ENCODE measurements at regions not wholly inside any gene's neighbourhood (a gene's known extent, or its start where the extent isn't known, plus 50 kb on each side); places are given as distances from the start of the nearest gene placed in this dataset.
"Not testable (repeated sequence)": the region's sequence is repeated elsewhere in the genome, so short reads cannot be mapped to it uniquely, and the experiment has no call there.

DNA sequence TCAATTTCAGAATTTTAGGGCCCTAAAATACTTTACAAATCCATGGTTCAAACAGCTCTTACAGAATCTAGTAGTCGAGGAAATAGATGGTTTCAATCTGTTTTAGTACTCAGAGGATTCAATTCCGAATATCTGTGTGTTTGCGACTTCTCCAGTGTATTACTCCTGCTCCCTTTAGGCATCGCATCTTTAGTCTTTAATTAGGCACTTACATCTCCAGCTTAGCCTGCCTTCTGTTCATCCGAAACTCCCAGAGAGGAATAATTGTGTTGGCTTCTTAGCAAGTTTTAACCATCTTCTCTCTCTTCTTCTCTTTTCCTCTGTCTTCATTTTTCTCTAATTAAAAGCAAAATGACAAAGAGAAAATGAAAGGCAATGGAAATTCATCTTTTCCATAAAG is 1901.3 kb upstream of the TENM3 start:
- no peak for DNase-seq (ENCODE audit: low read depth)
- H3K4me3 ChIP-seq (ENCODE audit: low read depth, low read length) = no peak overlapping the region
- TF ChIP-seq, protein P1, sequence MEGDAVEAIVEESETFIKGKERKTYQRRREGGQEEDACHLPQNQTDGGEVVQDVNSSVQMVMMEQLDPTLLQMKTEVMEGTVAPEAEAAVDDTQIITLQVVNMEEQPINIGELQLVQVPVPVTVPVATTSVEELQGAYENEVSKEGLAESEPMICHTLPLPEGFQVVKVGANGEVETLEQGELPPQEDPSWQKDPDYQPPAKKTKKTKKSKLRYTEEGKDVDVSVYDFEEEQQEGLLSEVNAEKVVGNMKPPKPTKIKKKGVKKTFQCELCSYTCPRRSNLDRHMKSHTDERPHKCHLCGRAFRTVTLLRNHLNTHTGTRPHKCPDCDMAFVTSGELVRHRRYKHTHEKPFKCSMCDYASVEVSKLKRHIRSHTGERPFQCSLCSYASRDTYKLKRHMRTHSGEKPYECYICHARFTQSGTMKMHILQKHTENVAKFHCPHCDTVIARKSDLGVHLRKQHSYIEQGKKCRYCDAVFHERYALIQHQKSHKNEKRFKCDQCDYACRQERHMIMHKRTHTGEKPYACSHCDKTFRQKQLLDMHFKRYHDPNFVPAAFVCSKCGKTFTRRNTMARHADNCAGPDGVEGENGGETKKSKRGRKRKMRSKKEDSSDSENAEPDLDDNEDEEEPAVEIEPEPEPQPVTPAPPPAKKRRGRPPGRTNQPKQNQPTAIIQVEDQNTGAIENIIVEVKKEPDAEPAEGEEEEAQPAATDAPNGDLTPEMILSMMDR (IDR thresholded peaks at IDR 0.05; ENCODE audit: insufficient read depth, low read depth, low read length) = no peak

DNA sequence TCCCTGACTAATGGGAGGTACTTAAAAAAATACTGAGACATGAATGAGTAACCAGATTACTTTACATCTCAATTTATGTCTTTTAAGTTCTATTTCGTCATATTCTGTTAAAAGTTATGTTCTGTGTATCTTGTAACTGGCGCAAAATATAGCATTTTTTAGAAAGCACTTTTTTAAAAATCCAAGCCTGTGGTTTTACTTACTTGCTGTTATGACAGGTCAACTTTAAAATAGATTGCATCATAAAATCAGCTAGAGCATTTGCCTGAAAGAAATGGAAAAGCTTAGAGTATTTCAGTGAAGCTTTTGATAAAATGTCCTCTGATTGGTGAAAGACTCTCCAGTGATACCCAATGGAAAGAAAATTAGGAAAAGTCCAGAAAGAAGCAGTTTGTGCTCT is 1892.3 kb upstream of the TENM3 start:
- H3K4me3 ChIP-seq (ENCODE audit: low read depth, low read length) = no peak overlapping the region
- no peak for DNase-seq (ENCODE audit: low read depth)
- TF ChIP-seq, protein P1 (IDR thresholded peaks at IDR 0.05; ENCODE audit: insufficient read depth, low read depth, low read length) = no peak

DNA sequence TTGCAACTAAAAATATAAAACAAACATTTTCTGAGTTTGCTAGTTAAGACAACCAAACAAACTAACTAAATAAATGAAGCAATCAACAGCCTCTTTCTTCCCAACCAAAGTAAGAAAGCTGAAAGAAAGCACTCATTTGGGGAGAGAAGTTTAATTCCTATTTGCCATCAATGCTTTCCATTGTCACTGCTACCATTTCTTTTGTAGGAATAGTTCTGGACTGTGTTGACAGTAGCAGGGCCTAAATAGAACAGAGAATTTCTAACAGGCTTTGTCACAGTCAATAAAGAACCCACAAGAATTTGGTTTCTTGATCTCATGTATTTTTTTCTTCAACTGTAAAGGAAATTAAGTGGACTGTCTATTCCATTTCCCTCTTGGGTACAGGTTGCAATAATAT is 1886.4 kb upstream of the TENM3 start:
- H3K4me3 ChIP-seq (ENCODE audit: low read depth, low read length) = no peak overlapping the region
- TF ChIP-seq, protein P1 (IDR thresholded peaks at IDR 0.05; ENCODE audit: insufficient read depth, low read depth, low read length) = no peak
- no peak for DNase-seq (ENCODE audit: low read depth)

DNA sequence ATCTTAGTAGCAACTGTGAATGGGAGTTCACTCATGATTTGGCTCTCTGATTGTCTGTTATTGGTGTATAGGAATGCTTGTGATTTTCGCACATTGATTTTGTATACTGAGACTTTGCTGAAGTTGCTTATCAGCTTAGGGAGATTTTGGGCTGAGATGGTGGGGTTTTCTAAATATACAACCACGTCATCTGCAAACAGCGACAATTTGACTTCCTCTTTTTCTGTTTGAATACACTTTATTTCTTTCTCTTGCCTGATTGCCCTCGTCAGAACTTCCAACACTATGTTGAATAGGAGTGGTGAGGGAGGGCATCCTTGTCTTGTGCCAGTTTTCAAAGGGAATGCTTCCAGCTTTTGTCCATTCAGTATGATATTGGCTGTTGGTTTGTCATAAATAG is 1883.1 kb upstream of the TENM3 start:
- DNase-seq (ENCODE audit: low read depth); H3K4me3 ChIP-seq (ENCODE audit: low read depth, low read length): not testable (repeated sequence)

DNA sequence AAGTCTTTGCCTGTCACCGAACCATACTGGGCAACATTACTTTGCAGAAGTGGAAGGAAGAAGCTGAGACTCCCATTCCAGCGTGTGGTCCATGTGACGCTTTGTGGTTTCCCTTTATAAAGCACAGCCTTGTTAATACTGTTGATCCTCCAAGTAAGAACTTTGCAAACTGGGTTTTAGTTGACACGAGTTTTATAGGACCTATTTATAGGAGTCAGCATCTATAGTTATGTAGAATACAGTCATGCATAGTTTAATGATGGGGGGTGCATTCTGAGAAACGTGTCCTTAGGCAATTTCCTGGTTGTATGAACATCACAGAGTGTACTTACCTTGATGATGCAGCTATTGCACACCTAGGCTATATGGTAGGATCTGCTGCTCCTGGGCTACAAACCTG is 1879.4 kb upstream of the TENM3 start:
- TF ChIP-seq, protein P1 (IDR thresholded peaks at IDR 0.05; ENCODE audit: insufficient read depth, low read depth, low read length) = no peak
- DNase-seq (ENCODE audit: low read depth) = no peak
- no peak overlapping the region for H3K4me3 ChIP-seq (ENCODE audit: low read depth, low read length)

DNA sequence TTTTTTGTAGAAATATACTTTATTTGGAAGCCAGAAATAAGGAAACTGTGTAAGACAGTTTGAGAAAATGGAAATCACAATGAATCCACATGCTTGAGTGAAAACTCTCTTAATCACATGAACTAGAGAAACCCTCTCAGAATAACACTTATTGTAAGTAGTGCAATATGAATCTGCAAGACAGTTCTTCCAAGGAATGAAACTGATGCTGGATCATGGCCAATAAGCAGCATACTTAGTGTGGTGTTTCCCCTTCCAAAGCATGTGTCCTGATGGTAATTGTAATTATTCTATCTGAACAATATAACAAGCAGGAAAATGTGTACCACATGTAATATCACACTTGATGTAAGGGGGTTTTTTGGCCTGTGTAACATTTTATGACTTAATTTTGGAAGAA is 1870.5 kb upstream of the TENM3 start:
- H3K4me3 ChIP-seq (ENCODE audit: low read depth, low read length) = no peak overlapping the region
- TF ChIP-seq, protein P1 (IDR thresholded peaks at IDR 0.05; ENCODE audit: insufficient read depth, low read depth, low read length) = no peak
- DNase-seq (ENCODE audit: low read depth) = no peak

DNA sequence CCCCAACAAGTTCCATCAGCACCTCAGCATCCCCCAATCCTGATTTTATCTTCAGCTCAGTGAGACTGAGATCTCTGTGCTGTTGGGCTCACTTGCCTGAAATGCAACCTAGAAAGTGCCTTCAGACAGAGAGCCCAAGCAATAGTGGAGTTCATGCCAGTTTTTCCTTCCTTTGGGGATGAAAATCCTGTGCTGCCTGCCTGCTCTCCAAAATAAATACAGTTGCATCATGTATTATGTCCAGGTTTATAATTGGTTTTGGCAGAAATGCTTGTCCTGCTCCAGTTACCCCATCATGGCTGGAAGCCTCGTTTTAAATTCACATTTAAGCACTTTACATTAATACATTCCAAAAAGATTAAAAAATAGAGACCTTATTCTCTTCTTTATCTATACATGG is 1865.5 kb upstream of the TENM3 start:
- DNase-seq (ENCODE audit: low read depth) = no peak
- H3K4me3 ChIP-seq (ENCODE audit: low read depth, low read length) = no peak overlapping the region
- TF ChIP-seq, protein P1 (IDR thresholded peaks at IDR 0.05; ENCODE audit: insufficient read depth, low read depth, low read length) = no peak
